Pons (tissue), 1 donor: ENCODE measurements at regions not wholly inside any gene's neighbourhood (a gene's known extent, or its start where the extent isn't known, plus 50 kb on each side); places are given as distances from the start of the nearest gene placed in this dataset.
"Not testable (repeated sequence)": the region's sequence is repeated elsewhere in the genome, so short reads cannot be mapped to it uniquely, and the experiment has no call there.

Experiments used
- DNase-seq: peaks from one replicate; pipeline ENCODE4 v3.0.0-alpha.2; 2016; ENCODE audit warnings: low spot score

DNA sequence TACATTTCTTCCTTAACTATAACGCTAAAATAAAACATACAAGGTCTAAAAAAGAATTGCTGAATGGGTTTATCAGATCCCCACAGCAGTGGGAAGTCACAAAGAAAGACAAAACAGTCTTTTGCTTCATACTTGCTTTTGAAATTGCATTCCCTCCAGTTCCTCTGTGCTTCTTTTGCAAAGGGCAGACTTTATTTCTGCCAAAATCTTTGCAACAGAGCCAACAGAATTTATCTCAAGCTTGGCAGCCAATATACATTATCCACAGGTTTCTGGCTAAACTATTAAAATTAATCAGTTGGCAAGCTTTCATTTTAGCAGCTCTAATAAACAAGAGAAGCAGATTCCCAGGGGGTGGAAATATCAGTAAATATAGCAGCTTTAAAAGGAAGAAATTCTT lies 378.9 kb upstream of the CA10 start:
- peak; percentile 1 for DNase-seq

DNA sequence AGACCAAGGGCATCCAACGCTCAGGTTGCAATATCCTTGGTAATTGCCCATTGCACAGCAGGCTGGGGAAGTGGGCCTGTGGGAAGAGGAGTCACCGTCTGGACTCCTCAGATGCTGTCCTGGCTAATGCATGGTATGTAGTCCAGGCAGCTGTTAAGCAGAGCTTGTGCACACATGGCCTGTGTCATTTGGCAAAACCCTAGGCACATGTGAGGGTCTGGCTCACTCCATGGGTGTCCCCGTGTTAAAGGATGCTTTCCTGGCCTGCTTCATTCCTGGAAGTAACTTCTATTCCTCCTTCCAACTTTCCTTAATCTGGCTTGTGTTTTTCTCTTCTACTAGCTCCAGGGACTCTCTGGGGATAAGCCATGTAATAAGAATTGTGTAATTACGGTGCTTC lies 378.0 kb upstream of the CA10 start:
- DNase-seq, result no peak

DNA sequence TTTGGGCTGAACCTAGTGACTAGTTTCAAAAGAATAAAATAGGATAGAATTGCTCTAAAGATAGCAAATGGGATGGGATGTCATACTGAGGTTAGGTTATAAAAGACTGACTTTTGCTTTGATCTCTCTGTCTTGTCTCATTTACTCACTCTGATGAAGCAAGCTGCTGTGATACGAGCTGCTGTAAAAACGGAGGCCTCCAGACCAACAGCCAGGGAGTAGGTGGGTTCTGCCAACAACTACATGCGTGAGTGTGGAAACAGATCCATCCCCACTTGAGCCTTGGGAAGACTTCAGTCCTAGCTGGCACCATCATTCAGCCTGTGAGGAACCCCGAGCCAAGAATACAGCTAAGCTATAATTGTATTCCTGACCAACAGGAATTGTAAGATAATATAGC lies 373.9 kb upstream of the CA10 start:
- no peak for DNase-seq

- DNase-seq, result no peak
Observed at GRCh38 chr17:52524096-52524637, 365.7 kb upstream of the CA10 start.

- no peak for DNase-seq
Observed at GRCh38 chr17:52517176-52517575, 358.7 kb upstream of the CA10 start.

DNA sequence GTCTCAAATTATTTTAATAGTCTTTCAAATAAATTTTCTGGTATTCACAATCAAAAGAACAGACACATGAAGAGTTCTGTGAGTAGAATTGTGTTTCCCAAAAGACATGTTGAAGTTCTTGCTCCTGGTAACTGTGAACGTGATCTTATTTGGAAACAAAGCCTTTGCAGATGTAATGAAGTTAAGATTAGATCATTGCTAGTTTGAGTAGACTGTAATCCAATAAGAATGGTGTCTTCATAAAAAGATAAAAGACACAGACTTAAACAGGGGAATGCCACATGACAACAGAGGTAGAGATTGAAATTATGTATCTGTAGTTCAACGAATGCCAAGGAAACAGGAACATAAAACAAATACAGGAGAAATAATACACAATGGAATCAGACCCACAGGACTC lies 357.4 kb upstream of the CA10 start:
- no peak for DNase-seq

- no peak for DNase-seq
Observed at GRCh38 chr17:52505601-52506000, 347.1 kb upstream of the CA10 start.

DNA sequence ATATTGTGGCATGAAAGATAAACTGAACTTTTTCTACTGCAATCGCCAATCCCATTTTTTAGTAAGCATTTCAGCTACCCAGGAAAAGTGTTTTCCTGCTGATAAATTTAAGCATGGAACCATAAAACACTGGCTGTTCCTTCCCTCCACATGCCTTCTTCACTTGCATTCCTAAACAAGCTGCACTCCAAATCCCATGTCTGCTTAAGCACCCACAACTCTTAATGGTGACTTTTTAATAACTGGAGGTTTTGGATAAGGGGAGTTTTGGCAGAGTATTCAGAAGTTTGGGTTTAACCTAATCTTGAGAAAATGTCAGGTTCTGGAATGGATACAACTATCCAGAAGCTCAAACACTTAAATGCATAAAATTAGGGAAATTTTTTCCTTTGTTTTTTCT lies 345.6 kb upstream of the CA10 start:
- DNase-seq, result no peak

DNA sequence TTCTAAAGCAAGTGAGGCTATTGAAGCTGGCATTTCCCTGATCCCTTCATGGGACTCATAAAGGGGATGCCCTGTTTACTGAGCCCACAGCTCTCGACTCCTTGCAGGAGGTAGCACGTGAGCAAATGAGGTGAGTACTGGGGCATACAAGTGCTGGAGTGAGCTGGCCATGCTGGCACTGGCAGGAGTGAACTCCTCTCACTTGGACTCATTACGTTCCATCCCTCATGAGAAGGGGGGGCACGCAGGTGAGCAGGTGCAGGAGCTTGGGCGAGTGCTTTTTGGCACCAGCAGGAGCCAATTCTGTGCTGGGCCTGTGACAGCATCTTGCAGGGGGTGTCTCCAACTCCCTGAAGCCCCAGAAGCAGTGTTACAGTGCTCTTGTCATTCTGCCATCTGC lies 337.1 kb upstream of the CA10 start:
- DNase-seq, result no peak

DNA sequence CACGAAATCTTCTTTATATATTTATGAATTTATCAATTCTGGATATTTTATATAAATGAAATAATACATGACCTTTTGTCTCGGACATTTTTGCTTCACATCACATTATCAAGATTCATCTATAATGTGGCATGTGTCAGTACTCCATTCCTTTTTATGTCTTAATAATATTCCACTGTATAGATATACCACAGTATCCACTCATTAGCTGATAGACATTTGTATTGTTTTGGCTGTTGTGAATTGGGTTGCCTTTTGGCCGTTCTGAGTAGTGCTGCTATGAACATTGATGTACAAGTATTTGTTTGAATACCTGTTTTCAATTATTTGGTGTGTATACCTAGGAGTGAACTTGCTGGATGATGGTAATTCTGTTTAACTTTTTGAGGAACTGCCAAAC lies 323.8 kb upstream of the CA10 start:
- no peak for DNase-seq

- no peak for DNase-seq
Observed at GRCh38 chr17:52477824-52478699, 319.5 kb upstream of the CA10 start.

- DNase-seq, result no peak
Observed at GRCh38 chr17:52476638-52477313, 318.3 kb upstream of the CA10 start.

- no peak for DNase-seq
Observed at GRCh38 chr17:52470553-52470952, 312.0 kb upstream of the CA10 start.

DNA sequence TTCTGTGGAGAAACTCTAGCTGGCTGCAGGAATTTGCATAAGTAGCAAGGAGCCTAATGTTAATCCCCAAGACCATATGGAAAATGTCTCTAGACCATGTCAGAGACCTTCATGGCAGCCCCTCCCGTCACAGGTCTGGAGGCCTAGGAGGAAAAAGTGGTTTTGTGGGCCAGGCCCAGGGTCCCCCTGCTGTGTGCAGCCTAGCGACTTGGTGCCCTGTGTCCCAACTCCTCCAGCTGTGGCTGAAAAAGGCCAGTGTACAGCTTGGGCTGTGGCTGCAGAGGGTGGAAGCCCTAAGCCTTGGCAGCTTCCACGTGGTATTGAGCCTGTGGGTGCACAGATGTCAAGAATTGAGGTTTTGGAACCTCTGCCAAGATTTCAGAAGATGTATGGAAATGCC lies 306.9 kb upstream of the CA10 start:
- DNase-seq, result no peak

- no peak for DNase-seq
Observed at GRCh38 chr17:52451294-52451861, 292.9 kb upstream of the CA10 start.

- DNase-seq, result no peak
Observed at GRCh38 chr17:52442350-52442749, 283.8 kb upstream of the CA10 start.

- DNase-seq, result no peak
Observed at GRCh38 chr17:52420555-52421078, 262.1 kb upstream of the CA10 start.

- peak; percentile 8 for DNase-seq
Observed at GRCh38 chr17:52419229-52419641, 260.7 kb upstream of the CA10 start.

GRCh38 chr17:52410781-52411180 lies 252.3 kb upstream of the CA10 start:
- DNase-seq, result no peak

DNA sequence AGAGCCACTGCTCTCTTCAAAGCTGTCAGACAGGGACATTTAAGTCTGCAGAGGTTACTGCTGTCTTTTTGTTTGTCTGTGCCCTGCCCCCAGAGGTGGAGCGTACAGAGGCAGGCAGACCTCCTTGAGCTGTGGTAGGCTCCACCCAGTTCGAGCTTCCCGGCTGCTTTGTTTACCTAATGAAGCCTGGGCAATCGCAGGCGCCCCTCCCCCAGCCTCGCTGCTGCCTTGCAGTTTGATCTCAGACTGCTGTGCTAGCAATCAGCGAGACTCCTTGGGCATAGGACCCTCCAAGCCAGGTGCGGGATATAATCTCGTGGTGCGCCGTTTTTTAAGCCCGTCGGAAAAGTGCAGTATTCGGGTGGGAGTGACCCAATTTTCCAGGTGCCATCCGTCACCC lies 250.7 kb upstream of the CA10 start:
- DNase-seq, result not testable (repeated sequence)

DNA sequence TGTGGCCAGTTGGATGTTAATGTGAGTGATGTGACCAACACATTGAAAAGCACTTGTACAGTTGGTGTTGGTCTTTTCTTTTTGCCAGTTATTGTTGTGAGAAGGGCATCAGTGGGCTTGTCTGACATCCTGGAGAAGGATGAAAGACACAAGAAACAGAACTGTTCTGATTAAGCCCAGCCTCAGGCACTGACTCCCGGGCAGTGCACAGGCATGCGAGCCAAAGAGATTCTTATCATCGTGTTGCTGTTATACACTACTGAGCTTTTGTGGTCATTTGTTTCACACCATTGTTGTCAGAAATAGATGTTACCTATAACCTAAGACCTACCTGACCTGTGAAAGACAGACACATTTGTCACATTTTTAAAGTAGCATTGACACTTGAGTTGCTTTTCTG lies 236.8 kb upstream of the CA10 start:
- no peak for DNase-seq

DNA sequence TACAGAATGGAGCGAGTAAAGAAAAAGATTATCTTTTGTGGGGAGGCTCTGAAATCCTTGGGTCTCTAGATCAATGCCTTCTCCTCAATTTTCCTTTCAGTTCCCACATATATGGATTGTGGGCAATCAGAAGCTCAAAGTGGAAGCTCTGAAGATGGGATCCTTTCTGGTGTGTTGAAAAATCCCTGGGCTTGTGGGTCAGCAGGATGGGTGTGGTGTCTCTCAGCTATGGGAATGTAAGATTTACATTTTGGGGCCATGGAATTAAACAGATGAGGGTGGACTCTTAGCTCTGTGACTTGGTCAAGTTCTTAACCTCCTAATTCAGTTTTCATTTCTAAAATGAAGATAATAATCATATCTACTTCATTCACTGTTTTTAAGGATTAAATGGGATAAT lies 231.9 kb upstream of the CA10 start:
- DNase-seq, result no peak

- DNase-seq, result no peak
Observed at GRCh38 chr17:52389632-52390031, 231.1 kb upstream of the CA10 start.
